NT2/D1 (cell line): ENCODE measurements at regions not wholly inside any gene's neighbourhood (a gene's known extent, or its start where the extent isn't known, plus 50 kb on each side); places are given as distances from the start of the nearest gene placed in this dataset.

Experiments
- DNase-seq: peaks from one replicate; pipeline ENCODE4 v3.0.0-alpha.2; 2011; ENCODE audit warnings: low read depth, low spot score
- H3K27me3 ChIP-seq: 2 replicates; pipeline ENCODE4 v1.6.0; 2011; ENCODE audit warnings: mild to moderate bottlenecking; ENCODE audit not compliant: insufficient read length, insufficient read depth
- H3K36me3 ChIP-seq: 2 replicates; pipeline ENCODE4 v1.6.1; 2011; ENCODE audit warnings: mild to moderate bottlenecking, low read length, mixed read lengths; ENCODE audit not compliant: insufficient read depth, insufficient read length
- H3K4me1 ChIP-seq: 2 replicates; pipeline ENCODE4 v1.5.1; 2011; ENCODE audit not compliant: insufficient read depth, insufficient read length
- H3K4me3 ChIP-seq: 2 replicates; pipeline ENCODE4 v1.5.1; 2011; ENCODE audit warnings: low read depth; ENCODE audit not compliant: insufficient read length
- H3K9ac ChIP-seq: 2 replicates; pipeline ENCODE4 v1.6.0; 2011; ENCODE audit warnings: low read depth; ENCODE audit not compliant: insufficient read length
- H3K9me3 ChIP-seq: 2 replicates; pipeline ENCODE4 v1.5.1; 2011; ENCODE audit warnings: mild to moderate bottlenecking, low read length; ENCODE audit not compliant: insufficient read depth
- SUZ12 ChIP-seq: IDR thresholded peaks from 2 replicates; pipeline ENCODE4 v1.6.1; 2011; ENCODE audit not compliant: insufficient read length, insufficient read depth; ENCODE audit errors: extremely low read depth
- YY1 ChIP-seq: IDR thresholded peaks from 2 replicates; pipeline ENCODE4 v1.6.1; 2011; ENCODE audit not compliant: insufficient read length, insufficient read depth
- ZNF274 ChIP-seq: IDR thresholded peaks from 2 replicates; pipeline ENCODE4 v1.6.1; 2011; ENCODE audit warnings: mild to moderate bottlenecking, low read depth, low read length

- no peak overlapping the region for H3K4me3 ChIP-seq
- H3K9ac ChIP-seq = no peak overlapping the region
- no peaks in the 10 kb centered on the region for H3K27me3 ChIP-seq
- DNase-seq = no peak
- H3K9me3 ChIP-seq = no peaks in the 10 kb centered on the region
- no peaks in the 10 kb centered on the region for H3K4me1 ChIP-seq
- no peaks in the 10 kb centered on the region for H3K36me3 ChIP-seq
- TF ChIP-seq YY1 = no peak
- no peak for TF ChIP-seq ZNF274
- no peak for TF ChIP-seq SUZ12
Observed at GRCh38 chr6:26179675-26180074, 92.4 kb downstream of the HFE start.

DNA sequence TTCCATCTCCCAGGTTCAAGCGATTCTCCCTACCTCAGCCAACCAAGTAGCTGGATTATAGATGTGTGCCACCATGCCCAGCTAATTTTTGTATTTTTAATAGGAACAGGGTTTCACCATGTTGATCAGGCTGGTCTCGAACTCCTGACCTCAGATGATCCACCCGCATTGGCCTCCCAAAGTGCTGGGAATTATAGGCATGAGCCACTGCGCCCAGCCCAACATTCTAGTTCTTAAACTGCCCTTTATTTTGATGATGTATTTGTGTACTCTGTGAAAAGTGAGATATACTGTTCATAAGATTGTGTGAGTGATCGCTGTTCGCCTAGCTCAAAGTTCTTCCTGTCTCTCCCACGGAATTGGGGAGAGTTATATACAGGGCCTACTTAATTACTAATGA is 93.1 kb downstream of the HFE start:
- DNase-seq = no peak
- H3K27me3 ChIP-seq = no peaks in the 10 kb centered on the region
- H3K9me3 ChIP-seq = no peaks in the 10 kb centered on the region
- no peaks in the 10 kb centered on the region for H3K36me3 ChIP-seq
- no peak overlapping the region for H3K4me3 ChIP-seq
- TF ChIP-seq ZNF274 = no peak
- TF ChIP-seq SUZ12 = no peak
- TF ChIP-seq YY1 = no peak
- H3K9ac ChIP-seq = no peak overlapping the region
- no peaks in the 10 kb centered on the region for H3K4me1 ChIP-seq

DNA sequence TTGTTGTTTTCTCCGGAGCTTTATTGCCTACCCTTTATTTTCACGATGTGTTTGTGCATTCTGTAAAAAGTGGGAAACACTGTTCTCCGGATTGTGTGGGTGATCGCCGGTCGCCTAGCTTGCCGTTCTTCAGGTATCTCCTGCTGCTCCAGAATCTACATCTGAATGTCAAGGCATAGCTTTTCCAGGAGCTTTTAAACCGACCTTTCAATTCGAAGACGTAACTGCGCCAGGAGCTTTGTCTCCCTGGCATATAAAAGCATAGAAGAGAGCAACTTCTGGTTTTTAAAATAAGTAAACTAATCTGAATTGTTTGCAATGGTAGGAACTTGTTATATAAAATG is 96.0 kb downstream of the HFE start:
- TF ChIP-seq SUZ12 = no peak
- no peak for DNase-seq
- Histone ChIP-seq H3K9ac (peak overlapping the region; percentile 42), H3K4me1 (no peaks in the 10 kb centered on the region), H3K36me3 (no peaks in the 10 kb centered on the region), H3K27me3 (no peaks in the 10 kb centered on the region), H3K9me3 (no peaks in the 10 kb centered on the region), H3K4me3 (peak overlapping the region; percentile 26)

GRCh38 chr6:26183581-26184366 is 96.5 kb downstream of the HFE start:
- peak overlapping the region; percentile 60 for H3K4me3 ChIP-seq
- TF ChIP-seq ZNF274 (no peak), SUZ12 (no peak), YY1 (no peak)
- DNase-seq = no peak
- H3K9ac ChIP-seq = peak overlapping the region; percentile 85
- H3K36me3 ChIP-seq = no peaks in the 10 kb centered on the region
- no peaks in the 10 kb centered on the region for H3K9me3 ChIP-seq
- no peaks in the 10 kb centered on the region for H3K4me1 ChIP-seq
- no peaks in the 10 kb centered on the region for H3K27me3 ChIP-seq

- Histone ChIP-seq H3K36me3 (no peaks in the 10 kb centered on the region), H3K4me3 (peak overlapping the region; percentile 60), H3K9ac (peak overlapping the region; percentile 85), H3K4me1 (no peaks in the 10 kb centered on the region), H3K27me3 (no peaks in the 10 kb centered on the region), H3K9me3 (no peaks in the 10 kb centered on the region)
- DNase-seq = no peak
- TF ChIP-seq SUZ12 (no peak), YY1 (no peak)
Observed at GRCh38 chr6:26184367-26184891, 97.2 kb downstream of the HFE start.

GRCh38 chr6:26185004-26185403 is 97.8 kb downstream of the HFE start:
- Histone ChIP-seq H3K4me3 (peak overlapping the region; percentile 60), H3K36me3 (no peaks in the 10 kb centered on the region), H3K9me3 (no peaks in the 10 kb centered on the region), H3K27me3 (no peaks in the 10 kb centered on the region), H3K9ac (peak overlapping the region; percentile 85), H3K4me1 (no peaks in the 10 kb centered on the region)
- no peak for TF ChIP-seq SUZ12
- DNase-seq = no peak

- H3K27me3 ChIP-seq = no peaks in the 10 kb centered on the region
- no peaks in the 10 kb centered on the region for H3K4me1 ChIP-seq
- H3K36me3 ChIP-seq = no peaks in the 10 kb centered on the region
- H3K9me3 ChIP-seq = no peaks in the 10 kb centered on the region
- no peak overlapping the region for H3K4me3 ChIP-seq
- TF ChIP-seq SUZ12 (no peak), YY1 (no peak), ZNF274 (no peak)
- no peak overlapping the region for H3K9ac ChIP-seq
- no peak for DNase-seq
Observed at GRCh38 chr6:26185802-26186201, 98.6 kb downstream of the HFE start.
